H1 (cell line): ENCODE measurements at regions not wholly inside any gene's neighbourhood (a gene's known extent, or its start where the extent isn't known, plus 50 kb on each side); places are given as distances from the start of the nearest gene placed in this dataset.

Experiments
- EZH2 ChIP-seq: fragments of 200-600 bp; sonication (generic); IDR thresholded peaks from 2 replicates; pipeline ENCODE4 v1.7.1; 2012; ENCODE audit warnings: low read depth, mild to moderate bottlenecking, moderate library complexity, low read length, inconsistent platforms; ENCODE audit not compliant: severe bottlenecking
- KDM1A ChIP-seq: fragments of 200-600, 300-600 bp; sonication (generic); IDR thresholded peaks from 2 replicates; pipeline ENCODE4 v1.7.1; 2016; ENCODE audit warnings: mild to moderate bottlenecking, low read length, borderline replicate concordance
- NRF1 ChIP-seq: IDR thresholded peaks from 2 replicates; pipeline ENCODE4 v1.6.1; 2011; ENCODE audit warnings: mild to moderate bottlenecking, low read depth, low read length, improper control_type of control experiment
- POLR2A ChIP-seq, 2 experiments: IDR thresholded peaks; 1 replicate in 1 of 2; 2 replicates in 1 of 2; pipeline ENCODE4 v1.6.1; 2011; ENCODE audit warnings: low read depth in 2 of 2, low read length in 2 of 2, mild to moderate bottlenecking in 2 of 2; ENCODE audit errors: control extremely low read depth in 1 of 2
- POLR2AphosphoS5 ChIP-seq: IDR thresholded peaks from 2 replicates; pipeline ENCODE4 v1.6.1; 2011; ENCODE audit warnings: low read depth, low read length
- RAD21 ChIP-seq, 2 experiments: IDR thresholded peaks in 1 of 2; conservative IDR thresholded peaks in 1 of 2; 2 replicates each; pipeline ENCODE4 v1.6.1; 2011; ENCODE audit warnings: low read depth in 2 of 2, low read length in 2 of 2, improper control_type of control experiment in 1 of 2, inconsistent platforms in 1 of 2, mild to moderate bottlenecking in 1 of 2, moderate library complexity in 1 of 2
- SIN3A ChIP-seq, 2 experiments: IDR thresholded peaks in 1 of 2; conservative IDR thresholded peaks in 1 of 2; 2 replicates each; pipeline ENCODE4 v1.6.1; 2011 to 2012; ENCODE audit warnings: low read length in 2 of 2, improper control_type of control experiment in 1 of 2, low read depth in 1 of 2, mild to moderate bottlenecking in 1 of 2
- SUZ12 ChIP-seq: fragments of 200-600 bp; sonication (generic); IDR thresholded peaks from 2 replicates; pipeline ENCODE4 v1.6.1; 2012; ENCODE audit warnings: mild to moderate bottlenecking, inconsistent platforms, low read length, moderate library complexity, mixed read lengths
- TCF12 ChIP-seq: IDR thresholded peaks from 2 replicates; pipeline ENCODE4 v1.6.1; 2011; ENCODE audit warnings: low read depth, mild to moderate bottlenecking, low read length
- YY1 ChIP-seq: IDR thresholded peaks from 2 replicates; pipeline ENCODE4 v1.6.1; 2011; ENCODE audit warnings: low read depth, mild to moderate bottlenecking, low read length
- TF ChIP-seq, protein P1 (sequence below), 3 experiments: IDR thresholded peaks; 1 replicate in 2 of 3; 2 replicates in 1 of 3; pipeline versions ENCODE4 v1.5.1 to v1.6.1; 2011; ENCODE audit warnings: low read length in 3 of 3, mild to moderate bottlenecking in 3 of 3, inconsistent platforms in 2 of 3, low read depth in 1 of 3, moderate library complexity in 1 of 3; ENCODE audit not compliant: insufficient read depth in 1 of 3; ENCODE audit errors: control extremely low read depth in 1 of 3
- TF ChIP-seq, protein P2 (sequence below): IDR thresholded peaks from 2 replicates; pipeline ENCODE4 v1.6.1; 2012; ENCODE audit warnings: low read length, inconsistent platforms

DNA sequence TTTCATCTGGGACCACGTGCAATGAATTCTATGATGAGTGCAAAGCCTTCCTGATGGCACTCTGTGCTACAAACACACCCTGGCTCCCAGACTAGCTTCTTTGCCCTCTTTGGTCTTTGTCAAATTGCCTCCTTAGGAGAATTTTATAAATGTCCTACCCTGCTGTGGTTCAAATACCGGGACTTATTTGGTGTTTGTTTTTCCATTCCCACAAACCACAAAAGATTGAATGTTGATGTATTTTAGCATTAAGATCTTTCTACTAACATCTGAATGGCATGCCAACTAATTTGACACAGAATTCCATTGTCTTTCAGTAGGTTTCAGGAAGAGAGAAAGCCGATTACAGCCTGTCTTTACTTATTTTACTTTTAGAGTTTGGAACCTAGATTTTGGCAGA is 424.2 kb upstream of the SLC35B3 start:
- TF ChIP-seq, protein P1, sequence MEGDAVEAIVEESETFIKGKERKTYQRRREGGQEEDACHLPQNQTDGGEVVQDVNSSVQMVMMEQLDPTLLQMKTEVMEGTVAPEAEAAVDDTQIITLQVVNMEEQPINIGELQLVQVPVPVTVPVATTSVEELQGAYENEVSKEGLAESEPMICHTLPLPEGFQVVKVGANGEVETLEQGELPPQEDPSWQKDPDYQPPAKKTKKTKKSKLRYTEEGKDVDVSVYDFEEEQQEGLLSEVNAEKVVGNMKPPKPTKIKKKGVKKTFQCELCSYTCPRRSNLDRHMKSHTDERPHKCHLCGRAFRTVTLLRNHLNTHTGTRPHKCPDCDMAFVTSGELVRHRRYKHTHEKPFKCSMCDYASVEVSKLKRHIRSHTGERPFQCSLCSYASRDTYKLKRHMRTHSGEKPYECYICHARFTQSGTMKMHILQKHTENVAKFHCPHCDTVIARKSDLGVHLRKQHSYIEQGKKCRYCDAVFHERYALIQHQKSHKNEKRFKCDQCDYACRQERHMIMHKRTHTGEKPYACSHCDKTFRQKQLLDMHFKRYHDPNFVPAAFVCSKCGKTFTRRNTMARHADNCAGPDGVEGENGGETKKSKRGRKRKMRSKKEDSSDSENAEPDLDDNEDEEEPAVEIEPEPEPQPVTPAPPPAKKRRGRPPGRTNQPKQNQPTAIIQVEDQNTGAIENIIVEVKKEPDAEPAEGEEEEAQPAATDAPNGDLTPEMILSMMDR (IDR thresholded peaks at IDR 0.05; ENCODE audit: control extremely low read depth in 1 of 3, insufficient read depth in 1 of 3, low read depth in 1 of 3, low read length in 3 of 3), result no peak
- TF ChIP-seq POLR2AphosphoS5, result no peak
- TF ChIP-seq NRF1, result no peak
- no peak for TF ChIP-seq TCF12
- TF ChIP-seq, protein P2, sequence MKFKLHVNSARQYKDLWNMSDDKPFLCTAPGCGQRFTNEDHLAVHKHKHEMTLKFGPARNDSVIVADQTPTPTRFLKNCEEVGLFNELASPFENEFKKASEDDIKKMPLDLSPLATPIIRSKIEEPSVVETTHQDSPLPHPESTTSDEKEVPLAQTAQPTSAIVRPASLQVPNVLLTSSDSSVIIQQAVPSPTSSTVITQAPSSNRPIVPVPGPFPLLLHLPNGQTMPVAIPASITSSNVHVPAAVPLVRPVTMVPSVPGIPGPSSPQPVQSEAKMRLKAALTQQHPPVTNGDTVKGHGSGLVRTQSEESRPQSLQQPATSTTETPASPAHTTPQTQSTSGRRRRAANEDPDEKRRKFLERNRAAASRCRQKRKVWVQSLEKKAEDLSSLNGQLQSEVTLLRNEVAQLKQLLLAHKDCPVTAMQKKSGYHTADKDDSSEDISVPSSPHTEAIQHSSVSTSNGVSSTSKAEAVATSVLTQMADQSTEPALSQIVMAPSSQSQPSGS, result no peak
- TF ChIP-seq RAD21 (IDR thresholded peaks at IDR 0.05 in 1 of 2, conservative IDR thresholded peaks at IDR 0.05 in 1 of 2; ENCODE audit: low read depth in 2 of 2, low read length in 2 of 2), result no peak
- no peak for TF ChIP-seq SUZ12
- no peak for TF ChIP-seq KDM1A
- TF ChIP-seq POLR2A (IDR thresholded peaks at IDR 0.05; ENCODE audit: control extremely low read depth in 1 of 2, low read depth in 2 of 2, low read length in 2 of 2), result no peak
- TF ChIP-seq SIN3A (conservative IDR thresholded peaks at IDR 0.05 in 1 of 2, IDR thresholded peaks at IDR 0.05 in 1 of 2; ENCODE audit: low read depth in 1 of 2, low read length in 2 of 2), result no peak
- TF ChIP-seq YY1, result no peak
- no peak for TF ChIP-seq EZH2
